OCI-LY7 (cell line): ENCODE measurements at regions not wholly inside any gene's neighbourhood (a gene's known extent, or its start where the extent isn't known, plus 50 kb on each side); places are given as distances from the start of the nearest gene placed in this dataset.

ENCODE experiments used
- EZH2phosphoT487 ChIP-seq: fragments of 200-600 bp; sonication (generic); IDR thresholded peaks from 2 replicates; pipeline ENCODE4 v1.6.1; 2018; ENCODE audit warnings: low read depth, borderline replicate concordance, mild to moderate bottlenecking, mixed run types, antibody characterized with exemption, low read length, moderate library complexity, mixed read lengths
- TF ChIP-seq, protein P1 (sequence below): fragments of 200-600 bp; sonication (generic); conservative IDR thresholded peaks from 2 replicates; pipeline ENCODE4 v1.5.1; 2014; ENCODE audit warnings: mild to moderate bottlenecking, antibody characterized with exemption, low read length, moderate library complexity, mixed read lengths

DNA sequence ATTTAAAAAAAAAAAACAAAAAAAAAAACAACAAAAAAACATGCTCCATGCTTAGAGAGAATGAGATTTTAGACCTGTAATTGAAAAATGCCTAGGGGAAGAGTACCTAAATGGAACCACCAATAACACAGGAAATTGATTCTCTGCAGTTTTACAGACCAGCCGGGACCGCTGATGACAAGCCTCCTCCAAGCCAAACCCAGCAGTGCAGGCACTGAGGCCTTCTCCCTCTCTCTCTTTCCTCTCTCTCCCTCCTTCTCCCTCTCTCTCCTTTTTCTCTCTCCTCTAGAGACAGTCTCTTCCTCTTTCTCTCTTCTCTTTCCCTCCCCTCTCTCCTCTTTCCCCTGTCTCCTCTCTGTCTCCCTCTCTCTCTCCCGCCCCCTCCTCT is 228.8 kb upstream of the COPS8 start:
- TF ChIP-seq, protein P1, sequence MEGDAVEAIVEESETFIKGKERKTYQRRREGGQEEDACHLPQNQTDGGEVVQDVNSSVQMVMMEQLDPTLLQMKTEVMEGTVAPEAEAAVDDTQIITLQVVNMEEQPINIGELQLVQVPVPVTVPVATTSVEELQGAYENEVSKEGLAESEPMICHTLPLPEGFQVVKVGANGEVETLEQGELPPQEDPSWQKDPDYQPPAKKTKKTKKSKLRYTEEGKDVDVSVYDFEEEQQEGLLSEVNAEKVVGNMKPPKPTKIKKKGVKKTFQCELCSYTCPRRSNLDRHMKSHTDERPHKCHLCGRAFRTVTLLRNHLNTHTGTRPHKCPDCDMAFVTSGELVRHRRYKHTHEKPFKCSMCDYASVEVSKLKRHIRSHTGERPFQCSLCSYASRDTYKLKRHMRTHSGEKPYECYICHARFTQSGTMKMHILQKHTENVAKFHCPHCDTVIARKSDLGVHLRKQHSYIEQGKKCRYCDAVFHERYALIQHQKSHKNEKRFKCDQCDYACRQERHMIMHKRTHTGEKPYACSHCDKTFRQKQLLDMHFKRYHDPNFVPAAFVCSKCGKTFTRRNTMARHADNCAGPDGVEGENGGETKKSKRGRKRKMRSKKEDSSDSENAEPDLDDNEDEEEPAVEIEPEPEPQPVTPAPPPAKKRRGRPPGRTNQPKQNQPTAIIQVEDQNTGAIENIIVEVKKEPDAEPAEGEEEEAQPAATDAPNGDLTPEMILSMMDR: no peak
- no peak for TF ChIP-seq EZH2phosphoT487
